ENCODE measurements at regions not wholly inside any gene's neighbourhood (a gene's known extent, or its start where the extent isn't known, plus 50 kb on each side); places are given as distances from the start of the nearest gene placed in this dataset.
"Not testable (repeated sequence)": the region's sequence is repeated elsewhere in the genome, so short reads cannot be mapped to it uniquely, and the experiment has no call there.

DNA sequence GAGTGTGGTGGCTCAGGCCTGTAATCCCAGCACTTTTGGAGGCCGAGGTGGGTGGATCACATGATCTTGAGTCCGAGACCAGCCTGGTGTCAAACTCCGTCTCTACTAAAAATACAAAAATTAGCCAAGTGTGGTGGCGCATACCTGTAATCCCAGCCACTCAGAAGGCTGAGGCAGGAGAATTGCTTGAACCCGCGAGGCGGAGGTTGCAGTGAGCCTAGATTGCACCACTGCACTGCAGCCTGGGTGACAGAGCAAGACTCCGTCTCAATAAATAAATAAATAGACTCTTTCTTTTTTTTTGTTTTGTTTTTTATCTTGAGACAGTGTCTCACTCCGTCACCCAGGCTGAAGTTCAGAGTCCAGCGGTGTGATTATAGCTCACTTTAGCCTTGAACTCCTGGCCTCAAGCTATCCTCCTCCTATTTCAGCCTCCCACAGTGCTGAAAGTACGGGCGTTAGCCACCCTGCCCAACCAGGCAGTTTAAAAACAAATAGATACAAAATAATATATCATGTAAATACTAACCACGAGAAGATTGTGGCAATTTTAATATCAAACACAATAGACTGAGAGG, 1158.0 kb upstream of the TMEFF2 start:
- DNase-seq = not testable (repeated sequence)

DNA sequence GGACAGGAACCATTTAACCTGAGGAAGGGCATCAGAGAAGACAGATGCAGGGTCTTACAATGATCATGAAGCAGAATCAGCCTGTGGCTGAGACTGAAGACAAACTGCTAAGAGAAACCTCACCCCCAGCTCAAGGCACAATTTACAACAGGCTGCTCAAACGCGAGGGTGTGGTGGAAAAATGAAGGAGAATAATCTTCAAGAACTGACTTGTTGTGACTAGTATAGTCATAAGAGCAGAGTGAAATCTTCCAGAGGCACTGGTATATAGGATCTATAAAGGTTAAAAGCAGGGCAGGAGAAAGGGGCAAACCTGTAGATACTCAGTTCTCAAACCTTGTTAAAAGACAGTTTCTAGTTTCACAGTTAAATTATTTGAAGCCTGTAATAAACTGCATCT, 1155.8 kb upstream of the TMEFF2 start:
- no peak for DNase-seq

DNA sequence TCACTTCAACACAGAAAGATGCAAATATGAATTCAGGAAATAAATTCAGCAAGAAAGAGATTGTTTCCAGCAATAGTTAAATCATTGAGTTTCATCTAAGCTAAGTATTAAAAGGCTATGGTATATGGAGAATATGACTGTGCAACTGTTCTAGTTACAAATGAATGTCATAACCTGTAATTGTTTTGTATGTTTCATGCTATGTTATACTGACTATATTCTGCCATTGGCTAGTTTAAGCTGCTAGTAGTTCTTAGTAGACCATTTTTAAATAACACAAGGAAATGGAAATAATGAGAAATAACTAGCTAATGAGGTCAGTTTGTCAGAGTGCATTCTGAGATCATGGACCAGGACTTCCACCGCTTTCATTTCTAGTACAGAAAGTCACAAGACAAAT, 1154.9 kb upstream of the TMEFF2 start:
- DNase-seq = no peak

DNA sequence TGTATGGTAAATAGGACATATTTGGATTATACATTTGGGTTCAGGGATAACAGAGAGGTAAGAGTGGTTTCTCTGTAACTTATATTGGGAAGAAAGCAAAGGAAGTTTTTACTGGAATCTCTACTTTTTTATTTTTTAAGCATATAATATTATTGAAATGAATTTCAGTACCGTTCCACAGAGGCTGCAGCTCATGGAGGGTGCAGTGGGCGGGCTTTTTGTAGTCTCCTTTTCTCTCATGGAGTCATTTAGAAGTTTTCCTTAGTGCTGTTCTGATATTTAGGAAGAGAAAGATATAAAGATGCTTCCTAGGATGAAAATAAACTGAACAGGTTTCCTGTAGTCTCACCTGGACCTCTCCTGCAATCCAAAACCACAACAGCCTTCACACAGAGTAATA, 1153.3 kb upstream of the TMEFF2 start:
- no peak for DNase-seq

DNA sequence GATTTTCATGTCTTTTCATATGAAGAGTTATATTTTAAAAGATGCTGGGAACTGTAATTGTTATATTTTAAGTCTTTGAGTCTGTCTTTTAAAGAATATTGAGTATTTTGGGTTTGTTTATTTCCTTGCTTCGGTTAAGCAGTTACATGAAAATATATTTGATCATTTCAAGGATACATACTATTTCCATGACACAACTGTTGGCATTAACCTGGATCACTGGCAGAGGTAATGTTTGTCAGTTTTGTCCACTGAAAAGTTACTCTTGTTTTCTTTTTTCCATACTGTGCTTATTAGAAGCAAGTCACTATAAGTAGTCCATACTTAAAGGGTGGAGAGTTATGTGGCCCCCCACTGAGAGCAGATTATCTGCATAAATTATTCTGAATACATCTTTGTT, 1142.0 kb upstream of the TMEFF2 start:
- DNase-seq = no peak

DNA sequence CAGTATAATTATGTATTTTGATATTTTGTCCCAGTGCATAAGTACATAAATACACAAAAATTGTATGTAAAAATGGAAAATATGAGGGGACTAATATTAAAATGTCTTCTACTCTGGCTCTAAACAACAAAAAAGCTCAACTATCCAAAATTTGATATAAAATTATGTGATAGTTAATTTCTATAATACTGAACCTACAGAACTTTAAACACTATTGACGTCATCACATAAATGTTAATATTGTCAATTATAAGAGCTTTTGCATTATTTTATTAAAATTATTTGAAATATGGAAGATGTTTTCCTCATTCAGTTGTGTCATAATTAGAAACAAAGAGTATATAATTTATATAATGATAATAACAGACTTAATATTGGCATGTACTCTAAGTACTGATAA, 1139.7 kb upstream of the TMEFF2 start:
- DNase-seq = no peak

DNA sequence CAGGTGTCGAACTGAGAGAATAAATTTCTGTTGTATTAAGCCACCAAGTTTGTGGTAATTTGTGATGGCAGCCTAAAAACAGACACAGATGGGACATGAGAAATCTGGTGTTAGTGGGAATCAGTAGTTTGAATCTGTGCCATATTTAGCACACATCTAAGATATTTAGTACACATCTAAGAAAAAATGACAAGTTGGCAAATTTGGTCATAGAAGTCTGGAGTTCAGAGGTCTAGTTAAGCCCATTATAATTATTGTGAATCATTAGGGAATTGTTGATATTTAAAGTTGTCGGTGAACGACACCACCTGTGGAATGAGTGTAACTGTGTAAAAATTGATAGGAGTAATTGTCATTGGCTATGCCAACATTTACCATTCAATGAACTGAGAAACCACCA, 1138.8 kb upstream of the TMEFF2 start:
- DNase-seq = no peak

DNA sequence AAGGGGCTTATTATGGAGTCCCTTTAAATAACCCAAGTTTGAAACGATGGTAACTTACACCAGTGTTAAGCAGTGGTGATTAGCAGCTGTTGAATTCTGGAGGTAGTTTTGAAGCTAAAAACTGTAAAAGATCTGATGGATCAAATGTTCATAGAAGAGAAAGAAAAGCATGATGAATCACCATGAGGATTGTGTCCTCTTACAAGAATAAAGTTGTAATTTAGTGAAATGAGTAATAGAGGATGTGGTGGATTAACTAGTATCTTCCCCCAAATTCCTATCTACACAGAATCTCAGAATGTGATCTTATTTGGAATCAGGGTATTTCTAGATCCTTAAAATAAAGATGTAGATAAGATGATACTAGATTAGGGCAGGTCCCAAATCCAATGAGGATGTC, 1138.2 kb upstream of the TMEFF2 start:
- peak; percentile 65 for DNase-seq

DNA sequence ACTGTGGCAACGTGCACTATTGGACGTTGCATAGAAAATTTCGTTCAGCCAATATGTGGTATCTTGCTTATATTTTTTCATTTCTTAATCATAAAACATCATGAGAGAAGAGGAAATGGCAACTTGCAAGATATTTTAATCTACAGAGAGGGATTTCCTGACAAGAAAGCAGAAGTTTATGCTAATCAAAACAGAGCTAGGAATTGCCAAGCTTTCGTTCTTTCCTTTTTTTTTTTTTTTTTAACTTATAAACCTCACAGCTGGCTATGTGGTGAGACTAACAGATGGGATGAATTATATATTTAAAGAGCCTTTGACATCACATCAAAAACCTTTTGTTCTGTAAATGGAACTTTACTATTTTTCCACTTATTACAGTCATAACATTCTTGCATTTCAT, 1136.9 kb upstream of the TMEFF2 start:
- DNase-seq = peak; percentile 70

DNA sequence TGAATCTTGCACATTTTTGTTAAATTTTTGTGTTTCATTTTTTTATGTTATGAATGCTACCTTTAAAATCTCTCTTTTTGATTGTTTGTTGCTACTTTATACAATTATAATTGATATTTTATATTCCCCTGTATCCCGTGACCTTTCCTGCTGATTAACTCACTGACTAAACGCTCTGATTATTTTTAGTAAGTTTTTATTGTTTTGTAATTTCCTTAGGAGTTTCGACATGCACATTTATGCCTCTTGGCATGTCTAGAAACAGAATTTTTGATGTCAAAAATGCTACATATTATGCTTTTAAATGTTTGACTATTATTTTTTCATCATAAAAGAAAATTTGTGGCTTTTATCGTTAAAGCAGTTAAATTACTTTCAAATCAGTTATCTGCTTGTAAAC, 1131.6 kb upstream of the TMEFF2 start:
- no peak for DNase-seq

DNA sequence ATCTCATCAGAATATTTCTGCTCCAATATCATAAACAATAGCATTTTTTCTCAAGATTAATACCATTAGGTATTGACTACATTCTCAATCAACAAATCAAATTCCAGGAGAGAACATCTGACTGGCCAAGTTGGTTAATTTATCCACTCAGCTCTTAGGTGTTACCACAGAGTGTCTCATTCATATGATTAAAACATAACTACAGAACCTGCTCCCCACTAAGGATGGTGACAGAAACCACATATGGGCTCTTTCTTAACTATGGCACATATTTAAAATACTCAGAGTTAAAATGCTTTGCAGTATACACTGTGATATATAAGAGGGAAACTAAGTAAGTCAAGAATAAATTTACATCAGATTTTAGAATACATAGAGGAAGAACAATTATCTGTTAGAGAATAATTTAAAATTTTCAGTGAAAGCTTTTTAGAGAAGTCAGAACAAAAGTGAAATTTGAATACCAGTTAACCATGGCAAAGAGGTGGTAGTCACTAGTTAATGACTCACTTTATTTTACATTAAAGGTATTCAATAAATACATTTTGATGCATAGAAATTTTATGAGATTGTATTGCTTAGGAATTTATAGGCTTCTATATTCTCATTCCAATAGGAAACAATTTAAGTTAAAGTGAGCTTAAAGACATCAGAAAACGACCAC, 1120.8 kb upstream of the TMEFF2 start:
- DNase-seq = no peak

DNA sequence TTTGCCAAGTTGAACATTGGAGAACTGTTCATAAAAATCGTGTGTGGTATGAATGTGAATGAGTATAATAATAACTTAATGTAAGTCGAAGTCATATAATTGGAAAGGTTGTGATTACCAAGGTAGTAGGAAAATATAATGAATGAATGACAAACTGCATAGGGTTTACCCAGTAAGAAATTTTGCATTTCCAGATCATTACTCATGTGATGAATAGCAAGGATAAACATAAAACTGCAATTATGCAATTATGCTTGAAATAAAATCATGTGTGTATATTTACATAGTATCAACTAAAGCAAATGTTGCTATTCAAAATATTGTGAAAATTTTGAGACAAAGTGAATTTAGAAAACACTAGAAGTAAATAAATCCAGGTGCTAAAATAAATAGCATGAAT, 1108.7 kb upstream of the TMEFF2 start:
- DNase-seq = no peak

DNA sequence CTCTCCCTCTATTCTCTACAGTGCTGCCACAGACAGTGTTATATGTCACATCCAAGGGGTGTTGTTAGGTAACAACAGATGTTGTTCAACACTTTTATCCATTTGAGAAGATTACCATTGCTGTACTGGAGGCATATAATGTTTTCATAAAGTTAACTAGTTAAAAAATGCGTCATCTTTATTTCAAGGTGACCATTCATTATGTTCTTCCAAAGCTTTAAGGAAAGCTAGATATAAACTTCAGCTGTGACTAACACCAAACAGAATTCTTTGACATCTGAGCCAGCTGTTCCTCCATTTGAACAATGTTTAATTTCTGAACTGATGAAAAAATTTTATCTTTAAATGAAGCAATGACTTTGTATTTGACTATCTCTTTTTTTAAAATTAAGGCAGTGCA, 1099.6 kb upstream of the TMEFF2 start:
- DNase-seq = no peak

DNA sequence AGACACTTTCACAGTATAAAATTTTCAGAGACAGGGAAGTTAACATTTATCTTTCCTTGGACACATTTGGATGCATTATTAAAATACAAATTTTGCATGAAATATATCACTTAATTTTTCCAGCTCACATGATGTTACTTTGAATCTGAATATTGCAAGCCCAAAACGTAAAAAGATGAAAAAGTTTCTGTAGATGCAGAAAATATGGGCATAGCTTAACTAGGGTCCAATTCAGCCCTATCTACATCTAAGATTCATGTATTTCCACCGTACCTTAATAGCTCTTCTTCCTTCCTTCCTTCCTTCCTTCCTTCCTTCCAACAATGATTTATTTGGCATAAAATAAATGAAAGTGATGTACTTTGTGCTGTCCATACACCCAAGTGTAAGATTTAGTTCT, 1084.6 kb upstream of the TMEFF2 start:
- no peak for DNase-seq

DNA sequence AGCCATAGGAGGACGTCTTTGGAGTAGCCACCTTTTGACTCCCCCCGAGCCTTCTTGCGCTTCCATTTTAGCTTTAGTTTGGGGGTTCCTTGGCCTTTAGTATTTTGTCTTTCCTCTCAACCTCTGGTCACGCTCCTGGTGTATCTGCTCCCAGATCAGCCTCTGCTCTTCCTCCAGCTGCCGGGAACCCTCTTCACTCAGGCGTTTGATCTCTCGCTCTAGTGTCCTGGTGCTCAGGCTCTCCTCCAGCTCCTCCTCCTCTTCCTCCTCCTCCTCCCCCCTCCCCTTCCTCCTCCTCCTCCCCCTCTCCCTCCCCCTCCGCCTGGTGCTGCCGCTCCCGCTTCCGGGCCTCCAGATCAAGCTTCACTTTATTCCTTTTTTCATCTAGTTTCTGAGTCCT, 1082.3 kb upstream of the TMEFF2 start:
- no peak for DNase-seq

DNA sequence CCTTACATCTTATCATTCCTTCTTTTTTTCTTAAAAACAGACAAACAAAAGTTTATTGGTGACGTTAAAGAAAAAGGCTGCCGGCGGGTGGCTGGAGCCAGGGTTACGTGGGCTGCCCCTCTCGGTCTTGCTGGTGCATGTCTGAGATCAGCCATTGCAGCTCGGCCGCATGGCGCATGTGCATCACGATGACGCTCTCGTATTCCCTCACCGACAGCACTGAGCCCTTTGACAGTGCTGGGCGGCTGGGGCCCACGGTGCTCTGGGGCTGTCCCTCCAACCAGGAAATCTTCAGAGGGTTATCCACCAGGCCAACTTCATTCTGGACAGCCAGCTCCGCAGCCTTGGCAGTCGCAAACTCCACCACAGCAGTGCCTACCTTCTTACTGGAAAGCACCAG, 1081.8 kb upstream of the TMEFF2 start:
- DNase-seq = no peak

DNA sequence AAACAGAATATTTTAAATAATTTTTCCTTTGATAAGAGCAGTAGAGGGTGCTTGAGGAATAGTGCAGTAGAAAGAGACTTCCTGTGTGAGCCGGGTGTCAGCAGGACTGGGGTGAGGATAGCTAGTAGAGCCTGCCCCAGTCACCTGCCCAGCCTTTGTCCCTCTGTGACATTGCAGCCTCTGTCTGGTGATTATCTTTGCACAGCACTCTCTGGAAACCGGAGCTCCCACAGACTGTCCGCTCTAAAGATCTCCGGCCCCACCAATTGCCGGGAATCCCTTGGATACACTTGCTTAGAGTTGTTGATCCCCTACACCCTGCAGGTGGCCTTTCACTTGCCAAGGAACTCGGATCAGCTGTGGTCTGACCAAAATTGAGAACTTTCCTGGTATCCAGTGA, 1081.3 kb upstream of the TMEFF2 start:
- DNase-seq = no peak

DNA sequence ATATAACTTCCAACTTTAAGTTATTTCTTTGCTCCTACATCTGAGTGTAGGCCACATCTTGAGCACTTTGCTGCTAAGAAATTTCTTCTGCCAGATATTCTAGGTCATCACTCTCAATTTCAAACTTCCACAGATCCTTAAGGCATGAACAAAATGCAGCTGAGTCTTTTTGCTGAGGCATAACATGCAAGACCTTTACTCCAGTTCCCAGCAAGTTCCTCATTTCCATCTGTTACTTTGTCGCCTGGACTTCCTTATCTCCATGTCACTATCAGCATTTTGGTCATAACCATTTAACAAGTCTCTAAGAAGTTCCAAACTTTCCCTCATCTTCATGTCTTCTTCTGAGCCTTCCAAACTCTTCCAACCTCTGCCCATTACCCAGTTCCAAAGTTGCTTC, 1077.3 kb upstream of the TMEFF2 start:
- DNase-seq = no peak

DNA sequence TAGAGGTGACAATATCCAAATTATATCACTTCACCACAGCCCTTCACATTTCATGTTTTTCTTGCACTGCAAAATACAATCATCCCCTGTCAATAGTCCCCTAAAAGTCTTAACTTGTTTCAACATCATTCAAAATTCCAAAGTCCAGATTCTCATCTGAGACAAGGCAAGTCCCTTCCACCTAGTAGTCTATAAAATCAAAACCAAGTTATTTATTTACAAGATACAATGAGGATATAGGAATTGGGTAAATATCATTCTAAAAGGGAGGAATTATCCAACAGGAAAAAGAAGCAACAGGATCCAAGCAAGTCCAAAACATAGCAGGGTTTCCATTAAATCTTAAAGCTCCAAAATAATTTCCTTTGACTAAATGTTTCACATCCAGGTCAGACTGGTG, 1076.1 kb upstream of the TMEFF2 start:
- DNase-seq = no peak

DNA sequence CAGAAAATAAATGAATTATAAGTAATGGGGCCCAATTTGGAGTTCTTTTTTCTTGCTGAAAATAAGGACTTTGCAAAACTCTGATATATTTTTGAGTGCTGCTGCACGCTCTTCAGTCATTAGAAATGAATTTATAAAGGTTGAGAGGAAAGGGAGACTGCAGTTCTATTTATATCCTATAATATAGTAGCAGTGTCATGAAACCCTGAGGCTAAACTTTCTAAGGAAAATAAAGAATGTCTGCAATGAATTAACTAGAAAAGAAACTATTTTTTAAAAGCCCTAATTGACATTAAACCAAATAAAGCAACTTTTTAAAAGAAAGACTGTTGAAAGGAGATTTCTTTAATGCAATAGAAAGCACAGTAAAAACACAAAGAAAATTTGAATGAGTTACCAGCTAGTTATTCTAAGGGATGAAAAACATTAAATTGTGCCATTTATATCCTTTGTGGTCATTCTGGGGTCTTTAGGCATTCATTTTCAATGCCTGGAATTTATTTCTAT, 1072.8 kb upstream of the TMEFF2 start:
- no peak for DNase-seq

DNA sequence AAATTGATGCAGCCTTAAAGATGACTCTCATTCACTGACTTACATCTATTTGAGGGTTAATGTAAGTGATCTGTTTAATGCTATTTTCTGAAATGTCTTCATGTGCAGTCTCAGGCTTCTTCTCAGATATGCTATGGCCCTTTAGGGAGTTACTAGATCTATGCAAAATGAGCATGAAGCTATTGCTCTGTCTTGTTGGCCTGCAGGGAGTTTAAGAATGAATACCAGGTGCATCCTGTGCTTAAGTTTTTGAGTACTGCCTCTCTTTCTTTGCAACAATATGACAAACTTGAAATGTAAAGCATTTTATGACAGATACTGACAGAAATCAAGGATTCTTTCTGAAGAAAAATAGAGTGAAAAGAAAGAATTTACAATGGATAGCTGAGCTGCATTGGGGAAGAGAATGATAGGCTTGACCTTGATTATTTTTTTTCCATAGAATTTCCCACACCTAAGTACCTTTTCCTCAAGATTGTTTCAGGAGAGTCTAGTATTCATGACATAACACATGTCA, 1058.3 kb upstream of the TMEFF2 start:
- DNase-seq = no peak

DNA sequence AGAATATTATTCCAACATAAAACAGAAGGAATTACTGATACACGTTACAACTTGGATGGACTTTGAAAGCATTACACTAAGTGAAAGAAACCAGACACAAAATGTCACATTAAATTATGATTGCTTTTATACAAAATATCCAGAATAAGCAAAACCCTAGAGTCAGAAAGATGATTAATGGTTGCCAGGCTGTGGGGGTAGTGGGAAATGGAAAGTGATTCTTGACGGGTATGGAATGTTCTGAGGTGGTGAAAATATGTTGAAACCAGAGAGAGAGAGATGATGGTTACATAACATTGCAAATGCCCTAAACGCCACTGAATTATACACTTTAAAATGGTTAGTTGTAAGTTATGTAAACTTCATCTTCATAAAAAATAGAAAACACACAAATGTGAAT, 1057.2 kb upstream of the TMEFF2 start:
- DNase-seq = no peak

DNA sequence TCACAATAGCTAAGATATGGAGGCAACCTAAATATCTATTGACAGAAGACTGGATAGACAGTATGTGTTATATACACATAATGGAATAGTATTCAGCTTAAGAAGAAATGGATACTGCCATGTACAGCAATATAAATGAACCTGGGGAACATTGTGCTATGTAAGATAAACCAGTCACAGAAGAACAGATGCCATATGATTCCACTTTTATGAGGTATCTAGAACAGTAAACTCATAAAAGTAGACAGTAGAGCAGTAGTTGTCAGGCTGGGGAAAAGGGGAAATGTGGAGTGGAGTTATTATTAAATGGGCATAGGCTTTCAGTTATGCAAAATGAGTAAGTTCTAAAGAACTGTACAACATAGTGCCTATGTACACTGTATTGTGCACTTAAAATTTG, 1055.7 kb upstream of the TMEFF2 start:
- DNase-seq = no peak

DNA sequence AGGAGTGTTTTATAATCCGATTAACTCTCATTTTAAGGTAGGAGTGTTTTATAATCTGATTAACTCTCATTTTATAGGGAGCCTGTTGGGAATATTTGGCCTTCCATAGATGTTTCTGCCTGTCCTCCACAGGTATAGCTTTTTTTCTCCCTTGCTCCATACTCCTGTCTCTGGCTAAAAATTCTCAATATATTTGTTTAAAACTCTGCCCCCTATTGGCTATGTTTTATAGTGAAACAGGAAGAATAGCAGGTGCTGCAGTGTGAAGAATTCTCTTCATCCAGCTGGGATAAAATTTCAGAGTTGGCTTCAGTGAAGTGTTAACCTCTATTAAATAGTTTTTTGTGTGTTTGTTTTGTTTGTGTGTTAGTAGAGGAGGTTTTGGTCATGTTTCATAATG, 1046.0 kb upstream of the TMEFF2 start:
- no peak for DNase-seq

DNA sequence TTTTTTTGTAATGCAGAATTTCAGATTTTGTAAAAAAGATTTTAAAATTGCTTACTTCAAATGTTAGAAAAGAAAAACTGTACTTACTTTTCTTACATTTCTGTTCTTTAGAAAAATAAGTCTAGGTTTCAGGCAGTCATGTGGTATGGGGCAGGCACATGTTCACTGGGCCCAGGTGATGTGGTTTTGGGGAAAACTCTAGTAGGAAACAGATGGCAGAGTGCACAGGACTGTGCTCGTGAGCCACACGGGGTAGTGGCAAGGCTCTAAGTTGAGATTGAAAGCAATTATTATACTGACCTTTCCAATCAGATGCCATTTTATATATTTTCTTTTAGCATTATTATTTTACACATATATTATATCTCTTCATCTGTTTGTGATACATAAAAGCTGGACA, 1036.9 kb upstream of the TMEFF2 start:
- DNase-seq = no peak
